ENCODE measurements at regions not wholly inside any gene's neighbourhood (a gene's known extent, or its start where the extent isn't known, plus 50 kb on each side); places are given as distances from the start of the nearest gene placed in this dataset.

DNA sequence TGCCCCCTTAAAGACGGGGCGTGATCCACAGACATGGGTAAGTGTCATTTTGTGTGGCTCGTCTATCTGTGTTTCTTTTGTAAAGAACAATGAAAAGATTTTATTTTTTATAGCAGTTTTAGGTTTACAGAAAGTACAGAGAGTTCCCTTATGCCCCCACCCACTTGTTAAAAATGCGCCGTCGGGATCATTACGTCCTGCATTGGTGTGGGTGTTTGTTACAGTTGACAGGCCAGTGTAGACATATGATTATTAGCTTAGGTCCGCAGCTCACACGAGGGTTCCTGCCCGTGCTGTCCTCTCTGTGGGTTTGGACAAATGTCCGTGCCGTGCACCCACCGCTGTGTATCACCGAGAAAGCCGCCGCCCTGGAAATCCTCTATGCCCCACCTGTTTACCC, 50.5 kb downstream of the RGS12 start:
- TF ChIP-seq, protein P1, sequence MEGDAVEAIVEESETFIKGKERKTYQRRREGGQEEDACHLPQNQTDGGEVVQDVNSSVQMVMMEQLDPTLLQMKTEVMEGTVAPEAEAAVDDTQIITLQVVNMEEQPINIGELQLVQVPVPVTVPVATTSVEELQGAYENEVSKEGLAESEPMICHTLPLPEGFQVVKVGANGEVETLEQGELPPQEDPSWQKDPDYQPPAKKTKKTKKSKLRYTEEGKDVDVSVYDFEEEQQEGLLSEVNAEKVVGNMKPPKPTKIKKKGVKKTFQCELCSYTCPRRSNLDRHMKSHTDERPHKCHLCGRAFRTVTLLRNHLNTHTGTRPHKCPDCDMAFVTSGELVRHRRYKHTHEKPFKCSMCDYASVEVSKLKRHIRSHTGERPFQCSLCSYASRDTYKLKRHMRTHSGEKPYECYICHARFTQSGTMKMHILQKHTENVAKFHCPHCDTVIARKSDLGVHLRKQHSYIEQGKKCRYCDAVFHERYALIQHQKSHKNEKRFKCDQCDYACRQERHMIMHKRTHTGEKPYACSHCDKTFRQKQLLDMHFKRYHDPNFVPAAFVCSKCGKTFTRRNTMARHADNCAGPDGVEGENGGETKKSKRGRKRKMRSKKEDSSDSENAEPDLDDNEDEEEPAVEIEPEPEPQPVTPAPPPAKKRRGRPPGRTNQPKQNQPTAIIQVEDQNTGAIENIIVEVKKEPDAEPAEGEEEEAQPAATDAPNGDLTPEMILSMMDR (IDR thresholded peaks at IDR 0.05; ENCODE audit: low read depth, low read length, missing control alignments): no peak
- H3K4me3 ChIP-seq (ENCODE audit: low read depth, low read length): no peak overlapping the region
- no peak for DNase-seq (ENCODE audit: low read depth)

DNA sequence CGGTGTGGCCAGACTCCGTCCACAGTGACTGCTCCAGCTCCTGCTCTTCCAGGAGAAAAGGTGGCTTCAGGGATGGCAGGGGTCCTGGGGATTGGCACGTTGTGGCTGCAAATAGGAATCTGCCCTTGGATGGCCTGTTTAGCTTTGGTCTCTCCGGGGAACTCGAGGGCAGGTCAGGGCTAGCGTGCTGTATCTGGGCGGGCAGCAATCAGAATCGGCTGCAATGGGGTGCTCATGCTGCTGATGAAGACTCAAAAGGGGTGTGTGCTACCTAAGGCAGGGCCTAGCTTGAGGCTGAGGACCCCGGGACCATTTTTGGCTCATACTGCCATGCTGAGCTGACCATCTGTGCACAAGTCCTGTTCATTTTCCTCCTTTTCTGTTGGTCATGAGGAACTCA, 51.3 kb downstream of the RGS12 start:
- DNase-seq (ENCODE audit: low read depth): no peak
- H3K4me3 ChIP-seq (ENCODE audit: low read depth, low read length): no peak overlapping the region
- TF ChIP-seq, protein P1 (IDR thresholded peaks at IDR 0.05; ENCODE audit: low read depth, low read length, missing control alignments): no peak

DNA sequence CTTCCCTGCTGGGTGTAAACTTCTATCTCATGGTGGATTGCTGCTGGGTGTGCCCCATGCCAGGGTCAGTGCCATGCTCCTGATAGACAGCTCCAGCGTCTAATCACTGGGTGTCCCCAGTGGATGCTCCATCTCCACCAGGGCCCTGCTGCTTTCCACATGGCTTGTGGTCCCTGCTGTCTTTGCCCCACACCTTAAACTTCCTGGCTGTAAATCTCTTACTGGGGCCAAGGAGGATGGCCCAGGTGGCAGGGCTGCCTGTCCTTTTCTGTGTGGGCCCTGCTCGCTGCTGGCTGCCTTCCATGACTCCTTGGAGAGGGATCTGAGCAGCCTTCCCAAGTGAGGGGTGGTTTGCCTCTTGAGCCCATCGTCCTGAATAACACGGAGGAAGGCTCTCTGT, 51.8 kb downstream of the RGS12 start:
- TF ChIP-seq, protein P1 (IDR thresholded peaks at IDR 0.05; ENCODE audit: low read depth, low read length, missing control alignments): no peak
- no peak overlapping the region for H3K4me3 ChIP-seq (ENCODE audit: low read depth, low read length)

DNA sequence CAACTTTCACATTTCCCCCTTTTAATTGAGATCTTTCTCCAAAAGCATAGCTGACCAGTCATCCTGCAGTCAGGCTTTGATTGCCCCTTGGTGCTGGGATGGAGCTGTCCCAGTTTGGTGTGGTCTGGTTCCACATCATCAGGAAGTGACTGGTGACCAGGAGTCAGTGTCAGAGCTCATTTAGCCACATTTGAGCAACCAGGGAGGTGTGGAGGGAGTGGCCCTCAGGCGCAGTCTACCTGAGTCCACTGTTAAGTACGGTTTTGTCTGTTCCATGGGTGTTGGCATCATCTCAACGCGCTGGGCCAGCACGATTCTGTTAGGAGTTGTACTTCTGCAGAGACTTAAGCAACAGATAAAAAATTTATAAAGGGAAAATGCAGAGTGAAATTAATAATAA, 52.6 kb downstream of the RGS12 start:
- no peak for DNase-seq (ENCODE audit: low read depth)
- H3K4me3 ChIP-seq (ENCODE audit: low read depth, low read length): no peak overlapping the region
- TF ChIP-seq, protein P1 (IDR thresholded peaks at IDR 0.05; ENCODE audit: low read depth, low read length, missing control alignments): no peak

More for the DNA sequence above, 51.8 kb downstream of the RGS12 start:
- DNase-seq (ENCODE audit: low read depth): no peak

DNA sequence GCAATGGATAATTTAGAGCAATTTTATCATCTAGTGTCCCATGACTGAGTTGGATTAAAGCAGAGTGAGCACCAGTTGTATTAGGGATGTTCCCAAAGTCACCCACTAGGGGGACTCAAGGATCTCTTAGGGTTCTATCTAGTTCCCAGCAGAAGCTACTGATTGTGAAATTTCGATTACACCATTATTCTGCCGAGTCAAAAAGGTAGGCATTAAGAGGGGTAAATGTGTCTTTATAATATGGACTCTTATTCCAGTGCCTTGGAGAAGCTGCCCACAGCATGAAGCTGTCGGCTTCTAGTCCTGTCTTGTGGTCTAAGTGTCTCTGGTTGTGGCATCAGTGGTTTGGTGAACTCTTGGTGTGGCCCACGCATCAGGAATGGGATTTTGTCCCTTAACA, 53.3 kb downstream of the RGS12 start:
- H3K4me3 ChIP-seq (ENCODE audit: low read depth, low read length): no peak overlapping the region
- TF ChIP-seq, protein P1 (IDR thresholded peaks at IDR 0.05; ENCODE audit: low read depth, low read length, missing control alignments): peak; percentile 88
- peak; percentile 19 for DNase-seq (ENCODE audit: low read depth)

DNA sequence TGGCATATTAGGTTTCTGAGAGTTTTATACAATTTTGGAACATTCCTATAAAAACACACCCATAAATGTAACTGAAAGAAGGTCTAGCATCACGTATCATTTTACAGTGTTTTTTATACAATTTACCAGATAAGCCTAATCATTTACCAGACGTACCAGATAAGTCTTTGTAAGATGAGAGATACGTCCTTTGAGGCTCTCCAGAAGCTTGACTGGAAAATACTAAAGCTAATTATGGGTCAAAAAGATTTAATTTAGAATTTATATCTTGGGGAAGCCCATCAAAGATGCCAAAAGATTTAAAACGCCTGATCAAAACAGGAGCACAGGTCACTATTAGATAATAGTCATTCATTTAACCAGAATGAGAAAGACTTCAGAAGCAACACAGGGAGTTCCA, 55.0 kb downstream of the RGS12 start:
- DNase-seq (ENCODE audit: low read depth): no peak
- TF ChIP-seq, protein P1 (IDR thresholded peaks at IDR 0.05; ENCODE audit: low read depth, low read length, missing control alignments): no peak

DNA sequence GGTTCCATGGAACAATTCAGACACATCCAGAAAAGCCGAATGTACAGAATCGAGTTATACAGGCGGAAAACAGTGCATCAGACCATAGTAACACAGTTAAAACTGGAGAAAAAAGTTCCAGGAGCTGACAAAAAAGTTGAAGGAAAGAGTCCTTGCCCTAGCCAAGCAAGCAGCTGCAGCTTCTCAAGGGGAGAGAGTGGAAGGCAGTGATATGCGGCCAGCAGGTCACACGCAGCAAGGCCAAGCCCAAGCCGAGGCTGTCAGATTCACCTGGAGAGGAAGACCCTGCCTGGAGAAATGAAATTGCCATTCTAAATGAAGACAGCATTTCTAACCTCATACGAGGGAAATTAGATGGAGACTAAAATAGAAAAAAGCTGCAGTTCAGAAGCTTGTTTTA, 55.8 kb downstream of the RGS12 start:
- no peak for DNase-seq (ENCODE audit: low read depth)
- TF ChIP-seq, protein P1 (IDR thresholded peaks at IDR 0.05; ENCODE audit: low read depth, low read length, missing control alignments): no peak
- no peak overlapping the region for H3K4me3 ChIP-seq (ENCODE audit: low read depth, low read length)

More for the DNA sequence above, 55.0 kb downstream of the RGS12 start:
- H3K4me3 ChIP-seq (ENCODE audit: low read depth, low read length): no peak overlapping the region
